Astrocyte (in vitro differentiated cells and primary cell): ENCODE measurements at regions not wholly inside any gene's neighbourhood (a gene's known extent, or its start where the extent isn't known, plus 50 kb on each side); places are given as distances from the start of the nearest gene placed in this dataset.

Source experiments
- DNase-seq: peaks from one replicate; pipeline ENCODE4 v3.0.0-alpha.2; 2010; ENCODE audit warnings: low read depth
- FAIRE-seq: peaks from 2 replicates; lab custom pipeline; 2011; peaks lifted over from hg19 to GRCh38; lab: Jason Lieb, UNC
- H2AFZ ChIP-seq: 2 replicates; pipeline ENCODE4 v1.6.0; 2012; ENCODE audit warnings: low read depth, low read length, inconsistent platforms
- H3K27ac ChIP-seq: 2 replicates; pipeline ENCODE4 v1.5.1; 2011; ENCODE audit warnings: low read depth, low read length, inconsistent platforms
- H3K27me3 ChIP-seq: 2 replicates; pipeline ENCODE4 v1.6.0; 2011; ENCODE audit warnings: low read length, inconsistent platforms; ENCODE audit not compliant: insufficient read depth
- H3K36me3 ChIP-seq: 2 replicates; pipeline ENCODE4 v1.5.1; 2011; ENCODE audit warnings: low read length, inconsistent platforms; ENCODE audit not compliant: insufficient read depth
- H3K4me1 ChIP-seq: 2 replicates; pipeline ENCODE4 v1.5.1; 2011; ENCODE audit warnings: low read length, inconsistent platforms; ENCODE audit not compliant: insufficient read depth
- H3K4me2 ChIP-seq: 2 replicates; pipeline ENCODE4 v1.6.0; 2012; ENCODE audit warnings: low read length, inconsistent platforms
- H3K4me3 ChIP-seq: 2 replicates; pipeline ENCODE4 v1.5.1; 2011; ENCODE audit warnings: low read depth, mild to moderate bottlenecking, low read length, inconsistent platforms; ENCODE audit not compliant: insufficient read depth
- H3K79me2 ChIP-seq: 2 replicates; pipeline ENCODE4 v1.6.0; 2012; ENCODE audit warnings: mild to moderate bottlenecking, low read length, inconsistent platforms; ENCODE audit not compliant: insufficient read depth
- H3K9ac ChIP-seq: 2 replicates; pipeline ENCODE4 v1.6.0; 2012; ENCODE audit warnings: mild to moderate bottlenecking, low read length, inconsistent platforms
- H3K9me3 ChIP-seq: 2 replicates; pipeline ENCODE4 v1.5.1; 2012; ENCODE audit warnings: low read depth, mild to moderate bottlenecking, low read length, inconsistent platforms; ENCODE audit not compliant: insufficient read depth
- H4K20me1 ChIP-seq: 2 replicates; pipeline ENCODE4 v1.6.0; 2012; ENCODE audit warnings: low read length, inconsistent platforms; ENCODE audit not compliant: insufficient read depth
- H3K27ac Mint-ChIP-seq: one replicate; pipeline ENCODE4 v1.8.0; 2021; ENCODE audit warnings: mild to moderate bottlenecking, mixed read lengths; ENCODE audit not compliant: unreplicated experiment
- H3K27me3 Mint-ChIP-seq: one replicate; pipeline ENCODE4 v1.8.0; 2021; ENCODE audit warnings: low read depth, mixed read lengths; ENCODE audit not compliant: unreplicated experiment
- H3K36me3 Mint-ChIP-seq: one replicate; pipeline ENCODE4 v1.8.0; 2021; ENCODE audit warnings: low read depth, mixed read lengths; ENCODE audit not compliant: unreplicated experiment
- H3K4me1 Mint-ChIP-seq: one replicate; pipeline ENCODE4 v1.8.0; 2021; ENCODE audit warnings: low read depth, mixed read lengths; ENCODE audit not compliant: unreplicated experiment
- H3K4me3 Mint-ChIP-seq: one replicate; pipeline ENCODE4 v1.8.0; 2021; ENCODE audit warnings: mild to moderate bottlenecking, moderate library complexity, mixed read lengths; ENCODE audit not compliant: unreplicated experiment
- H3K9me3 Mint-ChIP-seq: one replicate; pipeline ENCODE4 v1.8.0; 2021; ENCODE audit warnings: mild to moderate bottlenecking, mixed read lengths; ENCODE audit not compliant: unreplicated experiment
- CTCF ChIP-seq: IDR thresholded peaks from 2 replicates; pipeline ENCODE4 v1.5.1; 2011; ENCODE audit warnings: low read depth, mild to moderate bottlenecking, inconsistent platforms, low read length, moderate library complexity; ENCODE audit not compliant: insufficient read depth
- EZH2 ChIP-seq: IDR thresholded peaks from 2 replicates; pipeline ENCODE4 v1.6.1; 2012; ENCODE audit warnings: mild to moderate bottlenecking, low read length, inconsistent platforms; ENCODE audit not compliant: insufficient read depth

- H2AFZ ChIP-seq, result no peak overlapping the region
- FAIRE-seq (no peak), DNase-seq (no peak)
- no peaks in the 10 kb centered on the region for H4K20me1 ChIP-seq
- no peak overlapping the region for H3K4me3 ChIP-seq
- peaks cover 3% of the 10 kb centered on the region for H3K27me3 ChIP-seq
- TF ChIP-seq EZH2, result no peak
- no peak for TF ChIP-seq CTCF
- no peak overlapping the region for H3K27ac Mint-ChIP-seq
- H3K4me1 ChIP-seq, result no peaks in the 10 kb centered on the region
- H3K9me3 ChIP-seq, result no peaks in the 10 kb centered on the region
- no peak overlapping the region for H3K4me2 ChIP-seq
- H3K27me3 Mint-ChIP-seq, result peaks cover 19% of the 10 kb centered on the region
- no peak overlapping the region for H3K4me3 Mint-ChIP-seq
- no peaks in the 10 kb centered on the region for H3K36me3 ChIP-seq
- H3K27ac ChIP-seq, result no peak overlapping the region
- no peaks in the 10 kb centered on the region for H3K36me3 Mint-ChIP-seq
- H3K4me1 Mint-ChIP-seq, result no peaks in the 10 kb centered on the region
- no peaks in the 10 kb centered on the region for H3K9me3 Mint-ChIP-seq
- no peak overlapping the region for H3K9ac ChIP-seq
- H3K79me2 ChIP-seq, result no peaks in the 10 kb centered on the region
These were observed 171.2 kb upstream of the EGLN3 start for GRCh38 chr14:34122081-34122480.

GRCh38 chr14:34120185-34120977 is 169.5 kb upstream of the EGLN3 start:
- Histone ChIP-seq H3K36me3 (no peaks in the 10 kb centered on the region), H3K4me1 (no peaks in the 10 kb centered on the region), H4K20me1 (no peaks in the 10 kb centered on the region), H3K9me3 (no peaks in the 10 kb centered on the region), H2AFZ (no peak overlapping the region), H3K9ac (no peak overlapping the region), H3K79me2 (no peaks in the 10 kb centered on the region), H3K4me3 (no peak overlapping the region), H3K27me3 (peaks cover 3% of the 10 kb centered on the region), H3K4me2 (no peak overlapping the region), H3K27ac (no peak overlapping the region)
- H3K27ac Mint-ChIP-seq, result no peak overlapping the region
- H3K27me3 Mint-ChIP-seq, result peaks cover 15% of the 10 kb centered on the region
- TF ChIP-seq CTCF (no peak), EZH2 (no peak)
- no peak overlapping the region for H3K4me3 Mint-ChIP-seq
- H3K36me3 Mint-ChIP-seq, result no peaks in the 10 kb centered on the region
- DNase-seq (no peak), FAIRE-seq (no peak)
- H3K9me3 Mint-ChIP-seq, result peaks cover 5% of the 10 kb centered on the region
- no peaks in the 10 kb centered on the region for H3K4me1 Mint-ChIP-seq

- FAIRE-seq (no peak), DNase-seq (no peak)
- no peaks in the 10 kb centered on the region for H3K79me2 ChIP-seq
- no peaks in the 10 kb centered on the region for H4K20me1 ChIP-seq
- no peaks in the 10 kb centered on the region for H3K4me1 Mint-ChIP-seq
- no peak overlapping the region for H3K4me3 ChIP-seq
- H3K4me3 Mint-ChIP-seq, result no peak overlapping the region
- no peaks in the 10 kb centered on the region for H3K36me3 Mint-ChIP-seq
- H3K27me3 Mint-ChIP-seq, result peaks cover 12% of the 10 kb centered on the region
- H3K4me1 ChIP-seq, result no peaks in the 10 kb centered on the region
- peaks cover 5% of the 10 kb centered on the region for H3K9me3 Mint-ChIP-seq
- no peak for TF ChIP-seq EZH2
- TF ChIP-seq CTCF, result no peak
- H3K36me3 ChIP-seq, result no peaks in the 10 kb centered on the region
- no peak overlapping the region for H3K27ac ChIP-seq
- H3K27me3 ChIP-seq, result peaks cover 3% of the 10 kb centered on the region
- H3K27ac Mint-ChIP-seq, result no peak overlapping the region
- no peak overlapping the region for H3K4me2 ChIP-seq
- no peak overlapping the region for H3K9ac ChIP-seq
- H2AFZ ChIP-seq, result no peak overlapping the region
- no peaks in the 10 kb centered on the region for H3K9me3 ChIP-seq
These were observed 168.4 kb upstream of the EGLN3 start for GRCh38 chr14:34119107-34119858.
